HG02642 (cell line): ENCODE measurements at regions not wholly inside any gene's neighbourhood (a gene's known extent, or its start where the extent isn't known, plus 50 kb on each side); places are given as distances from the start of the nearest gene placed in this dataset.
A peak's percentile ranks its signal among the peaks of the same experiment; 100 is the strongest.

Experiments used
- ATAC-seq: cut with Tn5 transposase; IDR thresholded peaks from one replicate; pipeline ENCODE4 v1.9.1; 2021; ENCODE audit warnings: mild to moderate bottlenecking; ENCODE audit not compliant: unreplicated experiment, poor library complexity

- no peak for ATAC-seq
Measured at GRCh38 chr2:180133736-180134135, 126.6 kb upstream of the CWC22 start.

GRCh38 chr2:180130403-180130802, 123.3 kb upstream of the CWC22 start:
- ATAC-seq: no peak

- no peak for ATAC-seq
Measured at GRCh38 chr2:180128861-180129260, 121.8 kb upstream of the CWC22 start.

GRCh38 chr2:180125245-180125962, 118.3 kb upstream of the CWC22 start:
- peak; percentile 77 for ATAC-seq

- ATAC-seq: peak; percentile 72
Measured at GRCh38 chr2:180124273-180125139, 117.4 kb upstream of the CWC22 start.

- no peak for ATAC-seq
Measured at GRCh38 chr2:180122874-180123273, 115.8 kb upstream of the CWC22 start.

GRCh38 chr2:180115675-180116074, 108.6 kb upstream of the CWC22 start:
- ATAC-seq: no peak

- no peak for ATAC-seq
Measured at GRCh38 chr2:180115269-180115668, 108.2 kb upstream of the CWC22 start.

- no peak for ATAC-seq
Measured at GRCh38 chr2:180111901-180112300, 104.8 kb upstream of the CWC22 start.

- ATAC-seq: no peak
Measured at GRCh38 chr2:180110469-180110868, 103.4 kb upstream of the CWC22 start.

GRCh38 chr2:180101846-180102245, 94.7 kb upstream of the CWC22 start:
- no peak for ATAC-seq

- no peak for ATAC-seq
Measured at GRCh38 chr2:180099308-180099707, 92.2 kb upstream of the CWC22 start.

- no peak for ATAC-seq
Measured at GRCh38 chr2:180085144-180085543, 78.0 kb upstream of the CWC22 start.

- no peak for ATAC-seq
Measured at GRCh38 chr2:180077295-180077906, 70.3 kb upstream of the CWC22 start.

- no peak for ATAC-seq
Measured at GRCh38 chr2:180075870-180076269, 68.8 kb upstream of the CWC22 start.

- ATAC-seq: no peak
Measured at GRCh38 chr2:180071797-180072196, 64.7 kb upstream of the CWC22 start.

GRCh38 chr2:180063494-180064092, 56.5 kb upstream of the CWC22 start:
- no peak for ATAC-seq

GRCh38 chr2:180062178-180062577, 55.1 kb upstream of the CWC22 start:
- no peak for ATAC-seq

- no peak for ATAC-seq
Measured at GRCh38 chr2:180061546-180061945, 54.4 kb upstream of the CWC22 start.

GRCh38 chr2:180061085-180061484, 54.0 kb upstream of the CWC22 start:
- no peak for ATAC-seq

- ATAC-seq: no peak
Measured at GRCh38 chr2:180058993-180059392, 51.9 kb upstream of the CWC22 start.
